Right lobe of liver (tissue), 4 donors: ENCODE measurements at regions not wholly inside any gene's neighbourhood (a gene's known extent, or its start where the extent isn't known, plus 50 kb on each side); places are given as distances from the start of the nearest gene placed in this dataset.

Source experiments
- POLR2A ChIP-seq: fragments of 450-650 bp; IDR thresholded peaks from one replicate; pipeline ENCODE4 v1.6.1; 2017; ENCODE audit warnings: antibody characterized with exemption, mild to moderate bottlenecking
- TF ChIP-seq, protein P1 (sequence below), 4 donors: fragments of 200-600 bp in 3 of 4; fragments of 450-650 bp in 1 of 4; IDR thresholded peaks; one replicate each; pipeline versions ENCODE4 v1.5.1 to v1.8.0; 2016 to 2022; ENCODE audit warnings: antibody characterized with exemption in 4 of 4, mild to moderate bottlenecking in 2 of 4
- donor health status: DM: no; HTN: no; CAD: no.
- donor health status: DM: no; HTN: no; CAD: no.
- donor health status: DM: no; HTN: yes; CAD: no.

DNA sequence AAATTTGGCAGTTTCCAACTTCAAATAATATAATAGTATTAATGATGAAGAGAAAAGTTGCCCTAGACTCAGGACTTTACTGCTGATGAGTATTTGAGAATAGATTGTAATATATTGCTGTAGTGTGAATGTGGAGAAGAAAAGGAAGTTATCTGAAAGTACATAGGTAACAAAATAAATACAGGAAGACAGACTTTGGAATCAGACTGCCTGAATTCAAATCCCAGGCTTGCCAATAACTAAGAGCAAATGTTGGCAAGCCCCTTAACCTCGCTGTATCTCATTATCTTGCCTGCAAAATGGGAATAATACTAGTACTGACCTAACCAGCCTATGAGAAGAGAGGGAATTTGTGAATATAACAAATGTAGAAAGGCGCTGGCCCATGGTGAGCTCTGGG lies 765.2 kb upstream of the ID2 start:
- TF ChIP-seq, protein P1, sequence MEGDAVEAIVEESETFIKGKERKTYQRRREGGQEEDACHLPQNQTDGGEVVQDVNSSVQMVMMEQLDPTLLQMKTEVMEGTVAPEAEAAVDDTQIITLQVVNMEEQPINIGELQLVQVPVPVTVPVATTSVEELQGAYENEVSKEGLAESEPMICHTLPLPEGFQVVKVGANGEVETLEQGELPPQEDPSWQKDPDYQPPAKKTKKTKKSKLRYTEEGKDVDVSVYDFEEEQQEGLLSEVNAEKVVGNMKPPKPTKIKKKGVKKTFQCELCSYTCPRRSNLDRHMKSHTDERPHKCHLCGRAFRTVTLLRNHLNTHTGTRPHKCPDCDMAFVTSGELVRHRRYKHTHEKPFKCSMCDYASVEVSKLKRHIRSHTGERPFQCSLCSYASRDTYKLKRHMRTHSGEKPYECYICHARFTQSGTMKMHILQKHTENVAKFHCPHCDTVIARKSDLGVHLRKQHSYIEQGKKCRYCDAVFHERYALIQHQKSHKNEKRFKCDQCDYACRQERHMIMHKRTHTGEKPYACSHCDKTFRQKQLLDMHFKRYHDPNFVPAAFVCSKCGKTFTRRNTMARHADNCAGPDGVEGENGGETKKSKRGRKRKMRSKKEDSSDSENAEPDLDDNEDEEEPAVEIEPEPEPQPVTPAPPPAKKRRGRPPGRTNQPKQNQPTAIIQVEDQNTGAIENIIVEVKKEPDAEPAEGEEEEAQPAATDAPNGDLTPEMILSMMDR (IDR thresholded peaks at IDR 0.05) = no peak
- TF ChIP-seq POLR2A = no peak
